ENCODE measurements at regions not wholly inside any gene's neighbourhood (a gene's known extent, or its start where the extent isn't known, plus 50 kb on each side); places are given as distances from the start of the nearest gene placed in this dataset.

DNA sequence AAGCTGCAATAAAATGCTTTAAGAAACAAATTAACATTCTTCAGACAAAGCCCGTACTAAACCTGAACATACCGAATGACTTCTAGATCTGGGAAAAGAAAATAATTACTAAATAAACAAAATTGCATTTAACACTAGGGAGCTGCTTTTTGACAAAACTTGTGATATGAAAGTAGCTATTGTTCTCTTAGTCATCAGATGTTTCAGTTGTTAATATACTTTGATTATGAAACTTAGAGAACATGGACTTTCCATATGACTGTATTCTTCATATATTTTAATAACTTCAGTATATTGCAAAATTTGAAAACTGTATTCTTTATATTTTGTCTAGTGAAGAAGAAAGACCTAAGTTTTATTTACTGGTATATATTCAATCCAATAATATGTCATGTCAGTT, 1262.1 kb downstream of the NCAM2 start:
- TF ChIP-seq CTCF (IDR thresholded peaks at IDR 0.05) (no peak), POLR2A (IDR thresholded peaks at IDR 0.05) (no peak), POLR2AphosphoS5 (IDR thresholded peaks at IDR 0.05) (no peak)

Data from suprapubic skin (tissue), 4 donors.